ENCODE measurements at regions not wholly inside any gene's neighbourhood (a gene's known extent, or its start where the extent isn't known, plus 50 kb on each side); places are given as distances from the start of the nearest gene placed in this dataset.
"Not testable (repeated sequence)": the region's sequence is repeated elsewhere in the genome, so short reads cannot be mapped to it uniquely, and the experiment has no call there.

- DNase-seq, result no peak
These were observed 268.6 kb downstream of the PDCD6IP start for GRCh38 chr3:34066999-34067398.

- no peak for DNase-seq
These were observed 269.2 kb downstream of the PDCD6IP start for GRCh38 chr3:34067536-34068051.

GRCh38 chr3:34068505-34068904, 270.1 kb downstream of the PDCD6IP start:
- no peak for DNase-seq

- DNase-seq, result no peak
These were observed 272.6 kb downstream of the PDCD6IP start for GRCh38 chr3:34070831-34071585.

- DNase-seq, result no peak
These were observed 273.9 kb downstream of the PDCD6IP start for GRCh38 chr3:34072297-34072696.

GRCh38 chr3:34073111-34073510, 274.7 kb downstream of the PDCD6IP start:
- no peak for DNase-seq

GRCh38 chr3:34073961-34074360, 275.5 kb downstream of the PDCD6IP start:
- no peak for DNase-seq

- no peak for DNase-seq
These were observed 277.5 kb downstream of the PDCD6IP start for GRCh38 chr3:34075975-34076374.

GRCh38 chr3:34077417-34078195, 279.2 kb downstream of the PDCD6IP start:
- no peak for DNase-seq

- DNase-seq, result no peak
These were observed 280.0 kb downstream of the PDCD6IP start for GRCh38 chr3:34078418-34078817.

GRCh38 chr3:34079849-34080248, 281.4 kb downstream of the PDCD6IP start:
- not testable (repeated sequence) for DNase-seq

GRCh38 chr3:34090379-34090778, 291.9 kb downstream of the PDCD6IP start:
- DNase-seq, result not testable (repeated sequence)

- no peak for DNase-seq
These were observed 292.4 kb downstream of the PDCD6IP start for GRCh38 chr3:34090876-34091275.

GRCh38 chr3:34094280-34094679, 295.9 kb downstream of the PDCD6IP start:
- DNase-seq, result not testable (repeated sequence)

GRCh38 chr3:34102288-34102687, 303.9 kb downstream of the PDCD6IP start:
- no peak for DNase-seq

- no peak for DNase-seq
These were observed 307.9 kb downstream of the PDCD6IP start for GRCh38 chr3:34106379-34106778.

- DNase-seq, result no peak
These were observed 308.4 kb downstream of the PDCD6IP start for GRCh38 chr3:34106879-34107278.

- no peak for DNase-seq
These were observed 309.2 kb downstream of the PDCD6IP start for GRCh38 chr3:34107669-34108068.

- DNase-seq, result no peak
These were observed 310.6 kb downstream of the PDCD6IP start for GRCh38 chr3:34109021-34109420.

- no peak for DNase-seq
These were observed 311.4 kb downstream of the PDCD6IP start for GRCh38 chr3:34109846-34110245.

GRCh38 chr3:34111361-34111760, 312.9 kb downstream of the PDCD6IP start:
- no peak for DNase-seq

GRCh38 chr3:34112261-34112660, 313.8 kb downstream of the PDCD6IP start:
- not testable (repeated sequence) for DNase-seq

- no peak for DNase-seq
These were observed 332.7 kb downstream of the PDCD6IP start for GRCh38 chr3:34131091-34131490.

GRCh38 chr3:34132069-34132692, 333.8 kb downstream of the PDCD6IP start:
- DNase-seq, result no peak
